MM.1S (cell line): ENCODE measurements at regions not wholly inside any gene's neighbourhood (a gene's known extent, or its start where the extent isn't known, plus 50 kb on each side); places are given as distances from the start of the nearest gene placed in this dataset.

Source experiments
- DNase-seq: peaks from one replicate; pipeline ENCODE4 v3.0.0-alpha.2; 2015
- H2AFZ ChIP-seq: fragments of 300-600 bp; sonication (generic); 2 replicates; pipeline ENCODE4 v1.6.0; 2016; ENCODE audit warnings: antibody characterized with exemption, low read length
- H3F3A ChIP-seq: fragments of 300-600 bp; sonication (generic); 2 replicates; pipeline ENCODE4 v1.6.1; 2016; ENCODE audit warnings: mild to moderate bottlenecking, antibody characterized with exemption, low read length, moderate library complexity, mixed read lengths; ENCODE audit not compliant: insufficient read depth
- H3K27ac ChIP-seq: fragments of 300-600 bp; sonication (generic); 2 replicates; pipeline ENCODE4 v1.5.1; 2016; ENCODE audit warnings: mild to moderate bottlenecking, low read length
- H3K27me3 ChIP-seq: fragments of 300-600 bp; sonication (generic); replicated peaks from 2 replicates; pipeline ENCODE4 v1.6.0; 2016; ENCODE audit warnings: low read length; ENCODE audit not compliant: insufficient read depth
- H3K36me3 ChIP-seq: fragments of 300-600 bp; sonication (generic); replicated peaks from 2 replicates; pipeline ENCODE4 v1.6.1; 2016; ENCODE audit warnings: mild to moderate bottlenecking, low read length, mixed read lengths; ENCODE audit not compliant: insufficient read depth
- H3K4me1 ChIP-seq: fragments of 300-600 bp; sonication (generic); 2 replicates; pipeline ENCODE4 v1.6.1; 2016; ENCODE audit warnings: low read length, mixed read lengths
- H3K4me2 ChIP-seq: fragments of 300-600 bp; sonication (generic); 2 replicates; pipeline ENCODE4 v1.6.0; 2016; ENCODE audit warnings: low read depth, low read length
- H3K4me3 ChIP-seq: fragments of 300-600 bp; sonication (generic); 2 replicates; pipeline ENCODE4 v1.5.1; 2016; ENCODE audit warnings: low read length, mixed read lengths
- H3K79me2 ChIP-seq: fragments of 300-600 bp; sonication (generic); 2 replicates; pipeline ENCODE4 v1.6.1; 2016; ENCODE audit warnings: mixed run types, low read length, mixed read lengths
- H3K9ac ChIP-seq: fragments of 300-600 bp; sonication (generic); 2 replicates; pipeline ENCODE4 v1.6.1; 2016; ENCODE audit warnings: low read length, mixed read lengths
- H3K9me2 ChIP-seq: fragments of 300-600 bp; sonication (generic); replicated peaks from 2 replicates; pipeline ENCODE4 v1.6.1; 2016; ENCODE audit warnings: mild to moderate bottlenecking, low read length, mixed read lengths; ENCODE audit not compliant: insufficient read depth
- H3K9me3 ChIP-seq: fragments of 300-600 bp; sonication (generic); replicated peaks from 2 replicates; pipeline ENCODE4 v1.6.1; 2016; ENCODE audit warnings: mild to moderate bottlenecking, low read length, mixed read lengths; ENCODE audit not compliant: insufficient read depth
- H4K20me1 ChIP-seq: fragments of 300-600 bp; sonication (generic); 2 replicates; pipeline ENCODE4 v1.6.1; 2016; ENCODE audit warnings: mild to moderate bottlenecking, low read length, moderate library complexity, mixed read lengths; ENCODE audit not compliant: insufficient read depth
- CTCF ChIP-seq: fragments of 300-600 bp; sonication (generic); IDR thresholded peaks from 2 replicates; pipeline ENCODE4 v1.5.1; 2016; ENCODE audit warnings: antibody characterized with exemption, low read length, mixed read lengths
- EZH2 ChIP-seq: fragments of 300-600 bp; sonication (generic); optimal IDR thresholded peaks from 2 replicates; pipeline ENCODE3; 2017; ENCODE audit warnings: low read depth, mild to moderate bottlenecking, antibody characterized with exemption, low read length, mixed read lengths
- EZH2phosphoT487 ChIP-seq: fragments of 300-600 bp; sonication (generic); IDR thresholded peaks from 2 replicates; pipeline ENCODE4 v1.6.1; 2018; ENCODE audit warnings: antibody characterized with exemption, low read length

GRCh38 chr7:22016507-22016906 lies 70.8 kb upstream of the CDCA7L start:
- TF ChIP-seq CTCF, result no peak
- TF ChIP-seq EZH2phosphoT487, result no peak
- TF ChIP-seq EZH2, result no peak
- Histone ChIP-seq H3K27me3 (no peaks in the 10 kb centered on the region), H3K4me3 (no peak overlapping the region), H4K20me1 (no peaks in the 10 kb centered on the region), H3K36me3 (no peaks in the 10 kb centered on the region), H3K9me3 (no peaks in the 10 kb centered on the region), H3K9ac (no peak overlapping the region), H3K27ac (no peak overlapping the region), H3K79me2 (no peaks in the 10 kb centered on the region), H2AFZ (no peak overlapping the region), H3K4me1 (no peaks in the 10 kb centered on the region), H3F3A (no peaks in the 10 kb centered on the region), H3K9me2 (no peaks in the 10 kb centered on the region), H3K4me2 (no peak overlapping the region)
- no peak for DNase-seq

GRCh38 chr7:22013711-22014110 lies 68.0 kb upstream of the CDCA7L start:
- H4K20me1 ChIP-seq, result no peaks in the 10 kb centered on the region
- H3K4me2 ChIP-seq, result no peak overlapping the region
- H3F3A ChIP-seq, result no peaks in the 10 kb centered on the region
- no peak overlapping the region for H3K4me3 ChIP-seq
- no peak for DNase-seq
- no peaks in the 10 kb centered on the region for H3K9me2 ChIP-seq
- H3K27ac ChIP-seq, result no peak overlapping the region
- H3K9me3 ChIP-seq, result no peaks in the 10 kb centered on the region
- H3K4me1 ChIP-seq, result no peaks in the 10 kb centered on the region
- H2AFZ ChIP-seq, result no peak overlapping the region
- H3K36me3 ChIP-seq, result no peaks in the 10 kb centered on the region
- TF ChIP-seq EZH2phosphoT487, result no peak
- TF ChIP-seq CTCF, result no peak
- no peak for TF ChIP-seq EZH2
- no peak overlapping the region for H3K9ac ChIP-seq
- H3K79me2 ChIP-seq, result no peaks in the 10 kb centered on the region
- no peaks in the 10 kb centered on the region for H3K27me3 ChIP-seq

- Histone ChIP-seq H3K9ac (no peak overlapping the region), H3F3A (no peaks in the 10 kb centered on the region), H4K20me1 (no peaks in the 10 kb centered on the region), H3K9me3 (no peaks in the 10 kb centered on the region), H3K4me3 (no peak overlapping the region), H3K9me2 (no peaks in the 10 kb centered on the region), H3K4me2 (no peak overlapping the region), H3K27me3 (no peaks in the 10 kb centered on the region), H2AFZ (no peak overlapping the region), H3K36me3 (no peaks in the 10 kb centered on the region), H3K27ac (no peak overlapping the region), H3K4me1 (no peaks in the 10 kb centered on the region), H3K79me2 (no peaks in the 10 kb centered on the region)
- no peak for DNase-seq
- TF ChIP-seq EZH2phosphoT487 (no peak), EZH2 (no peak), CTCF (no peak)
Measured at GRCh38 chr7:22008683-22009082, 63.0 kb upstream of the CDCA7L start.
